CD4-positive, CD25-positive, alpha-beta regulatory T cell (primary cell): ENCODE measurements at regions not wholly inside any gene's neighbourhood (a gene's known extent, or its start where the extent isn't known, plus 50 kb on each side); places are given as distances from the start of the nearest gene placed in this dataset.
"Not testable (repeated sequence)": the region's sequence is repeated elsewhere in the genome, so short reads cannot be mapped to it uniquely, and the experiment has no call there.

ENCODE experiments used
- ATAC-seq, 2 donors: fragments of 150-1000 bp; cut with Tn5 transposase; one replicate each; pipeline ENCODE4 v1.10.0; 2021; ENCODE audit warnings: low read depth in 2 of 2, moderate number of reproducible peaks in 2 of 2, moderate library complexity in 1 of 2
- DNase-seq, 3 donors: peaks; one replicate each; pipeline versions ENCODE4 v3.0.0 to v3.0.0-alpha.2; 2012 to 2022; ENCODE audit warnings: mixed read lengths in 1 of 3
- H3K27ac ChIP-seq: one replicate; pipeline ENCODE4 v1.7.0; 2013; ENCODE audit warnings: mild to moderate bottlenecking, low read length; ENCODE audit not compliant: insufficient read depth, poor library complexity, severe bottlenecking
- H3K27me3 ChIP-seq: one replicate; pipeline ENCODE4 v1.7.0; 2013; ENCODE audit warnings: low read length; ENCODE audit not compliant: control insufficient read depth, insufficient read depth
- H3K36me3 ChIP-seq: one replicate; pipeline ENCODE4 v1.7.0; 2013; ENCODE audit warnings: mild to moderate bottlenecking, low read length, moderate library complexity; ENCODE audit not compliant: control insufficient read depth, insufficient read depth
- H3K4me1 ChIP-seq: 2 replicates; pipeline ENCODE4 v1.7.0; 2013; ENCODE audit warnings: mild to moderate bottlenecking, low read length; ENCODE audit not compliant: insufficient read depth, control insufficient read depth, poor library complexity, severe bottlenecking
- H3K4me3 ChIP-seq: one replicate; pipeline ENCODE4 v1.7.0; 2013; ENCODE audit warnings: low read depth, mild to moderate bottlenecking, low read length, moderate library complexity
- H3K9me3 ChIP-seq, 2 experiments: 1 replicate in 1 of 2; 2 replicates in 1 of 2; pipeline ENCODE4 v1.7.0; 2013; ENCODE audit warnings: low read length in 2 of 2, mild to moderate bottlenecking in 1 of 2, moderate library complexity in 1 of 2; ENCODE audit not compliant: control insufficient read depth in 2 of 2
- H3K27ac Mint-ChIP-seq, 3 donors: one replicate each; pipeline ENCODE4 v1.8.0; 2020 to 2022; ENCODE audit warnings: mild to moderate bottlenecking in 3 of 3, mixed read lengths in 3 of 3, moderate library complexity in 2 of 3
- H3K27me3 Mint-ChIP-seq: one replicate; pipeline ENCODE4 v1.8.0; 2022; ENCODE audit warnings: mild to moderate bottlenecking, mixed read lengths
- H3K36me3 Mint-ChIP-seq: one replicate; pipeline ENCODE4 v1.8.0; 2020; ENCODE audit warnings: mixed read lengths
- H3K4me1 Mint-ChIP-seq, 4 donors: one replicate each; pipeline ENCODE4 v1.8.0; 2020 to 2022; ENCODE audit warnings: mixed read lengths in 4 of 4, mild to moderate bottlenecking in 1 of 4
- H3K4me3 Mint-ChIP-seq, 4 donors: one replicate each; pipeline ENCODE4 v1.8.0; 2020 to 2022; ENCODE audit warnings: mild to moderate bottlenecking in 4 of 4, mixed read lengths in 4 of 4, moderate library complexity in 3 of 4
- H3K9me3 Mint-ChIP-seq, 7 donors: one replicate each; pipeline ENCODE4 v1.8.0; 2020 to 2022; ENCODE audit warnings: mixed read lengths in 7 of 7, mild to moderate bottlenecking in 3 of 7, moderate library complexity in 2 of 7

- Histone ChIP-seq H3K4me3 (no peak overlapping the region), H3K27me3 (no peaks in the 10 kb centered on the region), H3K36me3 (no peaks in the 10 kb centered on the region), H3K4me1 (no peaks in the 10 kb centered on the region), H3K9me3 (peaks cover 0 to 4% of the 10 kb centered on the region in 2 experiments), H3K27ac (no peak overlapping the region)
- H3K27me3 Mint-ChIP-seq, result no peaks in the 10 kb centered on the region
- H3K4me3 Mint-ChIP-seq, result no peak overlapping the region
- DNase-seq (no peak), ATAC-seq (no peak)
- H3K27ac Mint-ChIP-seq, result no peak overlapping the region
- H3K36me3 Mint-ChIP-seq, result no peaks in the 10 kb centered on the region
- no peaks in the 10 kb centered on the region for H3K4me1 Mint-ChIP-seq
- H3K9me3 Mint-ChIP-seq, result peaks cover 2 to 21% (median 6%) of the 10 kb centered on the region in 7 donors
These were observed 834.7 kb downstream of the TRHDE start for GRCh38 chr12:73106896-73107295.

GRCh38 chr12:73110816-73111215 lies 838.6 kb downstream of the TRHDE start:
- Histone ChIP-seq H3K4me1 (no peaks in the 10 kb centered on the region), H3K27me3 (no peaks in the 10 kb centered on the region), H3K27ac (no peak overlapping the region), H3K36me3 (no peaks in the 10 kb centered on the region), H3K9me3 (peaks cover 0 to 4% of the 10 kb centered on the region in 2 experiments), H3K4me3 (no peak overlapping the region)
- H3K4me3 Mint-ChIP-seq, result no peak overlapping the region
- H3K36me3 Mint-ChIP-seq, result no peaks in the 10 kb centered on the region
- DNase-seq (no peak), ATAC-seq (no peak)
- H3K9me3 Mint-ChIP-seq, result peaks cover 1 to 29% (median 5%) of the 10 kb centered on the region in 7 donors
- H3K27me3 Mint-ChIP-seq, result no peaks in the 10 kb centered on the region
- no peaks in the 10 kb centered on the region for H3K4me1 Mint-ChIP-seq
- no peak overlapping the region for H3K27ac Mint-ChIP-seq

GRCh38 chr12:73112035-73112816 lies 840.1 kb downstream of the TRHDE start:
- H3K36me3 ChIP-seq, result no peaks in the 10 kb centered on the region
- no peaks in the 10 kb centered on the region for H3K4me1 ChIP-seq
- DNase-seq (no peak), ATAC-seq (no peak)
- Mint-ChIP-seq H3K27me3 (no peaks in the 10 kb centered on the region), H3K27ac (no peak overlapping the region), H3K4me3 (no peak overlapping the region), H3K36me3 (no peaks in the 10 kb centered on the region), H3K9me3 (peaks cover 1 to 25% (median 5%) of the 10 kb centered on the region in 7 donors), H3K4me1 (no peaks in the 10 kb centered on the region)
- H3K27ac ChIP-seq, result no peak overlapping the region
- H3K27me3 ChIP-seq, result no peaks in the 10 kb centered on the region
- peaks cover 0 to 4% of the 10 kb centered on the region in 2 experiments for H3K9me3 ChIP-seq
- H3K4me3 ChIP-seq, result no peak overlapping the region

- Mint-ChIP-seq H3K27ac (no peak overlapping the region), H3K36me3 (no peaks in the 10 kb centered on the region), H3K4me1 (no peaks in the 10 kb centered on the region), H3K27me3 (no peaks in the 10 kb centered on the region), H3K9me3 (peaks cover 0 to 11% (median 1%) of the 10 kb centered on the region in 7 donors), H3K4me3 (no peak overlapping the region)
- no peak for ATAC-seq
- no peaks in the 10 kb centered on the region for H3K9me3 ChIP-seq
- no peaks in the 10 kb centered on the region for H3K36me3 ChIP-seq
- no peak overlapping the region for H3K27ac ChIP-seq
- H3K4me1 ChIP-seq, result no peaks in the 10 kb centered on the region
- H3K4me3 ChIP-seq, result no peak overlapping the region
- H3K27me3 ChIP-seq, result no peaks in the 10 kb centered on the region
- DNase-seq, result no peak
These were observed 852.3 kb downstream of the TRHDE start for GRCh38 chr12:73124480-73124879.

- Mint-ChIP-seq H3K4me1 (no peaks in the 10 kb centered on the region), H3K27ac (no peak overlapping the region), H3K27me3 (no peaks in the 10 kb centered on the region), H3K36me3 (no peaks in the 10 kb centered on the region), H3K4me3 (no peak overlapping the region), H3K9me3 (peaks cover 0 to 11% (median 1%) of the 10 kb centered on the region in 7 donors)
- no peak for ATAC-seq
- Histone ChIP-seq H3K4me1 (no peaks in the 10 kb centered on the region), H3K4me3 (no peak overlapping the region), H3K27me3 (no peaks in the 10 kb centered on the region), H3K27ac (no peak overlapping the region), H3K9me3 (no peaks in the 10 kb centered on the region), H3K36me3 (no peaks in the 10 kb centered on the region)
- DNase-seq, result no peak
These were observed 853.0 kb downstream of the TRHDE start for GRCh38 chr12:73125148-73125547.

- ATAC-seq (no peak), DNase-seq (no peak)
- Histone ChIP-seq H3K27me3 (no peaks in the 10 kb centered on the region), H3K27ac (no peak overlapping the region), H3K4me3 (no peak overlapping the region), H3K9me3 (no peaks in the 10 kb centered on the region), H3K36me3 (no peaks in the 10 kb centered on the region), H3K4me1 (no peaks in the 10 kb centered on the region)
- peaks cover 0 to 14% (median 6%) of the 10 kb centered on the region in 7 donors for H3K9me3 Mint-ChIP-seq
- no peak overlapping the region for H3K4me3 Mint-ChIP-seq
- no peak overlapping the region for H3K27ac Mint-ChIP-seq
- H3K4me1 Mint-ChIP-seq, result no peaks in the 10 kb centered on the region
- no peaks in the 10 kb centered on the region for H3K27me3 Mint-ChIP-seq
- no peaks in the 10 kb centered on the region for H3K36me3 Mint-ChIP-seq
These were observed 864.2 kb downstream of the TRHDE start for GRCh38 chr12:73136386-73136785.

GRCh38 chr12:73139642-73140041 lies 867.5 kb downstream of the TRHDE start:
- H3K27ac Mint-ChIP-seq, H3K36me3 Mint-ChIP-seq, ATAC-seq, H3K36me3 ChIP-seq, H3K4me1 Mint-ChIP-seq, H3K27ac ChIP-seq, H3K4me3 Mint-ChIP-seq, H3K27me3 ChIP-seq, H3K4me3 ChIP-seq, H3K9me3 ChIP-seq, H3K27me3 Mint-ChIP-seq, H3K4me1 ChIP-seq, DNase-seq: not testable (repeated sequence)
- peaks cover 0 to 12% (median 6%) of the 10 kb centered on the region in 7 donors for H3K9me3 Mint-ChIP-seq

- Histone ChIP-seq H3K27ac (no peak overlapping the region), H3K9me3 (no peaks in the 10 kb centered on the region), H3K36me3 (no peaks in the 10 kb centered on the region), H3K4me3 (no peak overlapping the region), H3K27me3 (no peaks in the 10 kb centered on the region), H3K4me1 (no peaks in the 10 kb centered on the region)
- no peak overlapping the region for H3K27ac Mint-ChIP-seq
- H3K9me3 Mint-ChIP-seq, result peaks cover 7 to 12% (median 8%) of the 10 kb centered on the region in 7 donors
- H3K4me1 Mint-ChIP-seq, result no peaks in the 10 kb centered on the region
- no peak overlapping the region for H3K4me3 Mint-ChIP-seq
- H3K36me3 Mint-ChIP-seq, result no peaks in the 10 kb centered on the region
- DNase-seq, result no peak
- ATAC-seq, result no peak
- no peaks in the 10 kb centered on the region for H3K27me3 Mint-ChIP-seq
These were observed 886.2 kb downstream of the TRHDE start for GRCh38 chr12:73158341-73158740.
